Karpas-422 (cell line): ENCODE measurements at regions not wholly inside any gene's neighbourhood (a gene's known extent, or its start where the extent isn't known, plus 50 kb on each side); places are given as distances from the start of the nearest gene placed in this dataset.
"Not testable (repeated sequence)": the region's sequence is repeated elsewhere in the genome, so short reads cannot be mapped to it uniquely, and the experiment has no call there.

ENCODE experiments used
- DNase-seq: peaks from one replicate; pipeline ENCODE4 v3.0.0-alpha.2; 2015
- H2AFZ ChIP-seq: fragments of 200-600 bp; sonication (generic); 2 replicates; pipeline ENCODE4 v1.6.1; 2014; ENCODE audit warnings: antibody characterized with exemption, low read length, mixed read lengths
- H3K27ac ChIP-seq: fragments of 200-600 bp; sonication (generic); 2 replicates; pipeline ENCODE4 v1.5.1; 2014; ENCODE audit warnings: mild to moderate bottlenecking, low read length, moderate library complexity
- H3K27me3 ChIP-seq: fragments of 200-600 bp; sonication (generic); 2 replicates; pipeline ENCODE4 v1.6.1; 2014; ENCODE audit warnings: low read length, mixed read lengths
- H3K36me3 ChIP-seq: fragments of 200-600 bp; sonication (generic); 2 replicates; pipeline ENCODE4 v1.6.1; 2014; ENCODE audit warnings: low read length, mixed read lengths; ENCODE audit not compliant: insufficient read depth
- H3K4me1 ChIP-seq: fragments of 200-600 bp; sonication (generic); 2 replicates; pipeline ENCODE4 v1.6.1; 2014; ENCODE audit warnings: mild to moderate bottlenecking, low read length, mixed read lengths
- H3K4me2 ChIP-seq: fragments of 200-600 bp; sonication (generic); 2 replicates; pipeline ENCODE4 v1.6.1; 2014; ENCODE audit warnings: low read length, low read depth, mild to moderate bottlenecking; ENCODE audit not compliant: poor library complexity, severe bottlenecking
- H3K4me3 ChIP-seq: fragments of 200-600 bp; sonication (generic); 2 replicates; pipeline ENCODE4 v1.5.1; 2014; ENCODE audit warnings: mild to moderate bottlenecking, antibody characterized with exemption, low read length, mixed read lengths
- H3K79me2 ChIP-seq: fragments of 200-600 bp; sonication (generic); 2 replicates; pipeline ENCODE4 v1.6.1; 2014; ENCODE audit warnings: mild to moderate bottlenecking, low read length, mixed read lengths
- H3K9ac ChIP-seq: fragments of 200-600 bp; sonication (generic); 2 replicates; pipeline ENCODE4 v1.6.0; 2014; ENCODE audit warnings: low read length
- H3K9me2 ChIP-seq: fragments of 200-600 bp; sonication (generic), shearing (Covaris generic); replicated peaks from 2 replicates; pipeline ENCODE4 v1.6.0; 2014; ENCODE audit warnings: mild to moderate bottlenecking, low read length, moderate library complexity; ENCODE audit not compliant: insufficient read depth
- H3K9me3 ChIP-seq: fragments of 300-700, 200-600 bp; sonication (generic); 2 replicates; pipeline ENCODE4 v1.6.1; 2014; ENCODE audit warnings: low read length, mixed read lengths
- H4K20me1 ChIP-seq: fragments of 200-600 bp; sonication (generic); 2 replicates; pipeline ENCODE4 v1.6.1; 2014; ENCODE audit warnings: mild to moderate bottlenecking, antibody characterized with exemption, low read length, low read depth; ENCODE audit not compliant: insufficient read depth

DNA sequence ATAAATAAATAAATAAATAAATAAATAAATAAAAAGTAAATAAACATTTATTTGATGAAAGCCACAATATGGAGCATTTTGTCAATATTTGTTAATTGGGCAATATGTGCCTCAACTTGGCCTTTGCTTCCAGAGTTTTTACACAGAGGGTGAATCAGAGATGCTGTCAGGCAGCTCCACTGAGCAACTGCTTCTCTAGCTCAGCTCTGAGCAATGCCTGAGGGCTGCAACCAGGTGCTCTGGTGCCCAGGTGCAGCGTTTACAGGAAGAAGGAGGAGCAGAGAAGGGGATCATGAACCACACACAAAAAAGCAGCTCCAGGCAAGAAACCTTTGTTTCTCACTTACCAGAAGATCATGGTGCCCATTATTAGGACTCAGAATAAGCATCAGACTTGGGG, 876.2 kb upstream of the AUTS2 start:
- Histone ChIP-seq H2AFZ (no peak overlapping the region), H3K9me2 (no peaks in the 10 kb centered on the region), H3K79me2 (no peaks in the 10 kb centered on the region), H3K9me3 (no peaks in the 10 kb centered on the region), H4K20me1 (no peaks in the 10 kb centered on the region), H3K9ac (no peak overlapping the region), H3K4me1 (peaks cover 4% of the 10 kb centered on the region), H3K27ac (no peak overlapping the region), H3K4me3 (no peak overlapping the region), H3K4me2 (no peak overlapping the region), H3K36me3 (no peaks in the 10 kb centered on the region), H3K27me3 (no peaks in the 10 kb centered on the region)
- no peak for DNase-seq

DNA sequence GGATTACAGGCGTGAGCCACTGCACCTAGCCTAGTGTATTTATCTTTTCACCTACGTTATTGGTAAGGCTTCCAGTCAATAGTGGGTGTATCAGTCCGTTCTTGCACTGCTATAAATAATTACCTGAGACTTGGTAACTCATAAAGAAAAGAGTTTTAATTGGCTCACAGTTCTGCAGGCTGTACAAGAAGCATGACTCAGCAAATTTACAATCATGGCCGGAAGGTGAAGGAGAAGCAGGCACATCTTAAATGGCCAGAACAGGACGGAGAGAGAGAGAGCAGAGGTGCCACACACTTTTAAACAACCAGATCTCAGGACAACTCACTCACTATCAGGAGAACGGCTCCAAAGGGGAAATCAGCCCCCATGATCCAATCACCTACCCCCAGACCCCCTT, 873.3 kb upstream of the AUTS2 start:
- H3K4me3 ChIP-seq: no peak overlapping the region
- no peaks in the 10 kb centered on the region for H4K20me1 ChIP-seq

DNA sequence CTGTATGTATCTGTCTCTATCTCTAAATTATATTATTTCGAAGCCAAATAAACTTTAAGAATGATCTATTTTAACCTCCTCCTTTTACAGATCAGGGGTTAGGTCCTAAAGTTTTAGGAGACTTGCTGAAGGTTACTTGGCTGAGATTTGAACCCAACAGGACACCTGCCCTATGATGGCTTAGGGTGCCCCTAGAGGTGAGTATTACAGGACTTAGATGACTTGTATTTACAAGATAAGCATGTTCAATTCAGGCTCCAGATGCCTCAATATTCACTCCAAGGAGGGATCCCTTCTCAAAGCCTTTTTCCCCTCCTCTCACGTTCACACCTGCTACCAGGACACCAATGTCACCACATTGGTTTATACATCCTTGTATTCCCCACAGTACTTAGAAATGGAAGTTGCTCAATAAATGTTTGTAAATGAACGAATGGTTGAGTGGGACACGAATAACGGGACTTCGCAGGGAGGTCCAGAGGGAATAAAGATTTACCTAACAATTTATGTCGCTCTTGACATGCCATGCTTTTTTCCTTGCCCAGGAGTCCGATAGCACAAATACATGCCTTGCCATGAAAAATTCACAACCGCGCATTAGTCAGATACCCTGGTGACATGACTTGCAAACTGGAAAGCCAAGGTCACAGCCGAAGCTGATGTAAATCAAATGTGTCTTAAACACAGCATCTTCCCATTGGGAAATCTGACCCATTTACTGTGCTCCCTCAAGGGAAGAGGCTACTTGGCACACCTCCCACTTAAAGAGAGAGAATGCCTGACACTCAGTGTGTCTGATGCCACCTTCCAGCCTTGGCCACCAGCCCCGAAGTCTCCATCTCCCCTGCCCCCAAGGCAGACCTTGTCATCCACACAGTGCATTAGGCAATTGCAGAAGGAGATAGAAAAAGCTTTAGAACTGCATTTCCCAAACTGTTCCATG, 872.2 kb upstream of the AUTS2 start:
- Histone ChIP-seq H3K4me2 (no peak overlapping the region), H4K20me1 (no peaks in the 10 kb centered on the region), H3K36me3 (no peaks in the 10 kb centered on the region), H2AFZ (no peak overlapping the region), H3K27me3 (no peaks in the 10 kb centered on the region), H3K4me3 (no peak overlapping the region), H3K9me3 (no peaks in the 10 kb centered on the region), H3K4me1 (peaks cover 20% of the 10 kb centered on the region), H3K27ac (no peak overlapping the region), H3K9ac (no peak overlapping the region), H3K9me2 (no peaks in the 10 kb centered on the region), H3K79me2 (no peaks in the 10 kb centered on the region)
- DNase-seq: peak; percentile 52

More for the DNA sequence above, 873.3 kb upstream of the AUTS2 start:
- Histone ChIP-seq H3K9me3 (no peaks in the 10 kb centered on the region), H3K4me1 (peaks cover 16% of the 10 kb centered on the region), H3K27ac (no peak overlapping the region), H3K9ac (no peak overlapping the region), H2AFZ (no peak overlapping the region), H3K27me3 (no peaks in the 10 kb centered on the region), H3K9me2 (no peaks in the 10 kb centered on the region), H3K36me3 (no peaks in the 10 kb centered on the region), H3K79me2 (no peaks in the 10 kb centered on the region), H3K4me2 (no peak overlapping the region)
- no peak for DNase-seq

DNA sequence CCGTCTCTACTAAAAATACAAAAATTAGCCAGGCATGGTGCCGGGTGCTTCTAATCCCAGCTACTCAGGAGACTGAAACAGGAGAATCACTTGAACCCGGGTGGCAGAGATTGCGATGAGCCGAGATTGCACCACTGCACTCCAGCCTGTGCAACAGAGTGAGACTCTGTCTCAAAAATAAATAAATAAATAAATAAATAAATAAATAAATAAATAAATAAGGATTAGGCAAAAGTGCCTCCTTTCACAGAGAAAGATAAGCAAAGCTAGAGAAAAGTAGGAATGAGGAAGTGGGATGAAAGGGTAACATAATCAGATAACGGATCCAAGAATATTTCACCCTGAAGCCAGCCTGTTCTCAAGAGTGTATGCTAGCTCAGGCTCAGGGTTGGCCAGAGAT, 869.6 kb upstream of the AUTS2 start:
- H3K27ac ChIP-seq, H4K20me1 ChIP-seq, DNase-seq, H3K36me3 ChIP-seq, H3K9me2 ChIP-seq, H3K27me3 ChIP-seq, H3K9ac ChIP-seq, H2AFZ ChIP-seq, H3K79me2 ChIP-seq, H3K9me3 ChIP-seq: not testable (repeated sequence)
- Histone ChIP-seq H3K4me2 (peak overlapping the region; percentile 58), H3K4me1 (peaks cover 20% of the 10 kb centered on the region), H3K4me3 (peak overlapping the region; percentile 35; the same call in 1 of the 2 replicates)

DNA sequence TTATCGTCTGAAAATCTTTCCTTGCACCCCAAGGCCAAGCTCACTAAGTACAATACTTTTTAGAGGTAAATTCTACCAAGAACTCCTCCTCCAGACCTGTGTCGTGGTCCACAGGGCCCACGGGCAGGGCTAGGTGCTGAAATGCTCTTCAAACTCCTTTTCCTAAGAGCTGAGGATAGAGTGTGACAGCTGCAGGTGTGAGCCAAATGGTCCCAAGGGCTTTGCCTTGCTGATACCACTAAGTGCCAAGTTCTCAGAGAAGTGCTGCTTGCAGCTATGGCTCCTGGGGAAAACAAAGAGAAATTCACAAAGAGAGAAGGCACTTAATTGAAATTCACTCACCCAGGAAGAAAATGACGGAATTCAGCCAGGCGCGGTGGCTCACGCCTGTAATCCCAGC, 868.9 kb upstream of the AUTS2 start:
- Histone ChIP-seq H3K27ac (no peak overlapping the region), H3K36me3 (no peaks in the 10 kb centered on the region), H3K27me3 (no peaks in the 10 kb centered on the region), H3K79me2 (no peaks in the 10 kb centered on the region), H3K4me2 (peak overlapping the region; percentile 58), H3K9me3 (no peaks in the 10 kb centered on the region), H2AFZ (no peak overlapping the region), H3K4me1 (peaks cover 20% of the 10 kb centered on the region), H4K20me1 (no peaks in the 10 kb centered on the region), H3K9me2 (no peaks in the 10 kb centered on the region), H3K9ac (peak overlapping the region; percentile 3; the same call in 1 of the 2 replicates), H3K4me3 (peak overlapping the region; percentile 35)
- peak; percentile 59 for DNase-seq

DNA sequence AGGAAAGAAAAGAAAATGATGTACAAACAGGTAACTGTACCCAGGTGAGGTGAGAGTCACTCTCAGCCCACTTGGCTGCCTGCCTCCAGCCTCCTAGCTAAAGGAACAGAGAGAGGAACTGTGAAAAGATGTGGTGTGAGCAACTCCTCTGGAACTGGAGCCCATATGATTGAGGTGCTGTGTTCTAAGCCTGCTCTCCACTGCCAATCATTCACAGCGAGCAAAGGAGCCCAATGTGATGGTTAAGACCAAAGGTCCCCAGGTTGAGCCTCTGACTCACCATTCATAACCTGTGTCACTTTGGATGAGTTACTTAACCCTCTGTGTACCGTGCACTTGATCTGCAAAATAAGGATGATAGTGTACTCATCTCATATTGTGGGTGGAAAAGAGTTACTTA, 868.1 kb upstream of the AUTS2 start:
- no peak for DNase-seq
- Histone ChIP-seq H3K36me3 (no peaks in the 10 kb centered on the region), H3K4me2 (no peak overlapping the region), H3K4me1 (peaks cover 17% of the 10 kb centered on the region), H3K27ac (no peak overlapping the region), H2AFZ (no peak overlapping the region), H3K9me2 (no peaks in the 10 kb centered on the region), H3K9ac (no peak overlapping the region), H3K79me2 (no peaks in the 10 kb centered on the region), H3K4me3 (no peak overlapping the region), H4K20me1 (no peaks in the 10 kb centered on the region), H3K9me3 (no peaks in the 10 kb centered on the region), H3K27me3 (no peaks in the 10 kb centered on the region)

DNA sequence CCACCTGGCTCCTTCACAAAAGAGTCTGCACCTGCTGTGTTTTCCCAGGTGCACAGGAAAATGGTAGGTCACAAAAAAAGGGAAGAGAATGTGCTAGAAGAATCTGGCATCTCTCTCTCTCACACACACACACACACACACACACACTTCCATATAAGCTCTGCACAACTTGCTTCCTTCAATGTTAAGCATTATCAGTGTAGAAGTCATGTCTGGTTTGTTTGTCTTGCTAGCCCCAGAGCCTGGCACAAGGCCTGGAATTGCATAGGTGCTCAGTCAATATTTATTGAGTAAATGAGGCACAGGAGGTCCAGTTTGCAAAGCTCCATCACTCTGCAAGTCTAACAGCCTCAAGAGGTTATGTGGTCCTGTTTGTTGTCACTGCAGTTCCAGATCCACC, 867.3 kb upstream of the AUTS2 start:
- no peaks in the 10 kb centered on the region for H4K20me1 ChIP-seq

DNA sequence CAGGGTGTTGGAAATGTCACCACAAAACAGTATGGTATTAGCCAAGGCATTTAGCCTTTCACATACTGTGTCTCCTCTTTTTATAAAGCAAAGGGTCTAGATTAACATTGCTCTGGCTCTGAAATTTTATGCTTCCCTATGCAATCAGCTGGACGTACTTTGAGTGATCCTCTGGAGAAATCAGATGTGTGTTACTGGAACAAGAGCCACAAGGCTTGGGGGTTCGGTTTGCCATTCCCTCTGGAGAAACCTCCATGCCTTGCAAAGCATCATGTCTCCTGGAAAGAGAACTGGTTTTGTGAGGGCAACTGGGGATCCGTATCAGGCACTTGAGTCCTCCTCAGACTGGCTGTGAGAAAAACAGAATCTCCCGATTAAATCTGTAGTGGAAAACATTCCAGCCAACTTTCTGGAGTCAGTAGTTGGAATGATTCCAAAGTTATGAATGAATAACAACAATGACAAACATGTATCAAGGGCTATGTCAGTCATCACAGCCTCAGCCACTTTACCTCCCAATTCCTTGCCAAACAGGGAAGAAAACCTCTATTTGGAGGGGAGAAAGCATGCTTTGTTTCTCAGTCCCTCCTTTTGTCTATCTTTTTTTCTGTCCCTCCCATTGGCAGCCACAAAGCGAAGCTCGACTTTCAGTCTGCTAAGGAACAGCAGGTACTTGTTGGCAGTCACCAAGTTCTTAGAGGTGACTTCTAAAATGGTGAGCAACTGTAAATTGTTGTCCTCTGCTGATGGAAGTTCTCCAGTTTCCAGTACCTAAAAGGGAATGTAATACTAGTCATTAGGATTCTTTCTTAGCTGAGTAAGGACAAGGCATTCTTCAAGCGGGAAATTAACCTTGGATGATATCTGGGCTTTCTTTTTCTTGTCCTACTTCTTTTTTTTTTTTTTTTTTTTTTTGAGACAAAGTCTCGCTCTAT, 864.8 kb upstream of the AUTS2 start:
- Histone ChIP-seq H3K9ac (no peak overlapping the region), H3K9me3 (no peaks in the 10 kb centered on the region), H3K4me2 (no peak overlapping the region), H3K27ac (no peak overlapping the region), H4K20me1 (no peaks in the 10 kb centered on the region), H3K9me2 (no peaks in the 10 kb centered on the region), H2AFZ (no peak overlapping the region), H3K4me3 (no peak overlapping the region), H3K27me3 (no peaks in the 10 kb centered on the region; the same call in 1 of the 2 replicates), H3K4me1 (peaks cover 16% of the 10 kb centered on the region), H3K36me3 (no peaks in the 10 kb centered on the region), H3K79me2 (no peaks in the 10 kb centered on the region)
- no peak for DNase-seq

More for the DNA sequence above, 867.3 kb upstream of the AUTS2 start:
- H3K27ac ChIP-seq: no peak overlapping the region
- H3K4me3 ChIP-seq: no peak overlapping the region
- no peaks in the 10 kb centered on the region for H3K36me3 ChIP-seq
- no peak overlapping the region for H3K9ac ChIP-seq
- no peaks in the 10 kb centered on the region for H3K79me2 ChIP-seq
- no peak overlapping the region for H2AFZ ChIP-seq
- H3K4me1 ChIP-seq: peaks cover 16% of the 10 kb centered on the region
- no peak for DNase-seq
- no peak overlapping the region for H3K4me2 ChIP-seq
- H3K9me3 ChIP-seq: no peaks in the 10 kb centered on the region
- H3K9me2 ChIP-seq: no peaks in the 10 kb centered on the region
- no peaks in the 10 kb centered on the region for H3K27me3 ChIP-seq
